WERI-Rb-1 (cell line): ENCODE measurements at regions not wholly inside any gene's neighbourhood (a gene's known extent, or its start where the extent isn't known, plus 50 kb on each side); places are given as distances from the start of the nearest gene placed in this dataset.

Experiments
- DNase-seq: peaks from one replicate; pipeline ENCODE4 v3.0.0-alpha.2; 2020
- H3K27ac ChIP-seq: fragments of 250-450 bp; sonication (Bioruptor Pico); 2 replicates; pipeline ENCODE4 v1.5.1; 2020; ENCODE audit warnings: mild to moderate bottlenecking, moderate library complexity
- H3K27me3 ChIP-seq: fragments of 250-450 bp; sonication (Bioruptor Pico); 2 replicates; pipeline ENCODE4 v1.5.1; 2021; ENCODE audit warnings: mild to moderate bottlenecking, low read depth, moderate library complexity; ENCODE audit not compliant: insufficient read depth, severe bottlenecking
- H3K36me3 ChIP-seq: fragments of 250-450 bp; sonication (Bioruptor Pico); 2 replicates; pipeline ENCODE4 v1.5.1; 2020; ENCODE audit warnings: mild to moderate bottlenecking, moderate library complexity
- H3K4me3 ChIP-seq: 2 replicates; pipeline ENCODE4 v1.5.1; 2011; ENCODE audit warnings: low read depth, mild to moderate bottlenecking, control low read depth, low read length
- H3K9me3 ChIP-seq: fragments of 250-450 bp; sonication (Bioruptor Pico); 2 replicates; pipeline ENCODE4 v1.5.1; 2021; ENCODE audit warnings: mild to moderate bottlenecking, moderate library complexity; ENCODE audit not compliant: severe bottlenecking
- TF ChIP-seq, protein P1 (sequence below): IDR thresholded peaks from 2 replicates; pipeline ENCODE4 v1.5.1; 2011; ENCODE audit warnings: low read depth, mild to moderate bottlenecking, control low read depth, inconsistent platforms, low read length

DNA sequence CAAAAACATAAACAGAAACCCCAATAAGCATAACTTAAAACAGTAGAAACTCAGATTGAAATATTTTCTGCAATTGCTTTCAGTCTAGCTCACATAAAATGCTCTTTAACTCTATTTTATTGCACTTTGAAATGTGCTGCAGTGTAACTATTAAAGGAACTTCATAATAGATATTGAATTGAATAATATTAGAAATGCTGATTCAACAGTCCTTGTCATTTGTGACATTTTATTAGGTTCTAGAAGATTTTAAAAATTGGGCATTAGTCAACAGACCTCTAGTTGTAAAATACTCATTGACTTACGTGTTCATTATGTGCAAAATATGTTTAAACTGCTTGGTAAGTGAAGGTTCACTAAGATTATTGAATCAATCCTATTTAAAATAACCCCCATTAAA lies 1422.3 kb downstream of the PLA2G4A start:
- no peaks in the 10 kb centered on the region for H3K27me3 ChIP-seq
- H3K36me3 ChIP-seq, result no peaks in the 10 kb centered on the region
- TF ChIP-seq, protein P1, sequence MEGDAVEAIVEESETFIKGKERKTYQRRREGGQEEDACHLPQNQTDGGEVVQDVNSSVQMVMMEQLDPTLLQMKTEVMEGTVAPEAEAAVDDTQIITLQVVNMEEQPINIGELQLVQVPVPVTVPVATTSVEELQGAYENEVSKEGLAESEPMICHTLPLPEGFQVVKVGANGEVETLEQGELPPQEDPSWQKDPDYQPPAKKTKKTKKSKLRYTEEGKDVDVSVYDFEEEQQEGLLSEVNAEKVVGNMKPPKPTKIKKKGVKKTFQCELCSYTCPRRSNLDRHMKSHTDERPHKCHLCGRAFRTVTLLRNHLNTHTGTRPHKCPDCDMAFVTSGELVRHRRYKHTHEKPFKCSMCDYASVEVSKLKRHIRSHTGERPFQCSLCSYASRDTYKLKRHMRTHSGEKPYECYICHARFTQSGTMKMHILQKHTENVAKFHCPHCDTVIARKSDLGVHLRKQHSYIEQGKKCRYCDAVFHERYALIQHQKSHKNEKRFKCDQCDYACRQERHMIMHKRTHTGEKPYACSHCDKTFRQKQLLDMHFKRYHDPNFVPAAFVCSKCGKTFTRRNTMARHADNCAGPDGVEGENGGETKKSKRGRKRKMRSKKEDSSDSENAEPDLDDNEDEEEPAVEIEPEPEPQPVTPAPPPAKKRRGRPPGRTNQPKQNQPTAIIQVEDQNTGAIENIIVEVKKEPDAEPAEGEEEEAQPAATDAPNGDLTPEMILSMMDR, result no peak
- no peaks in the 10 kb centered on the region for H3K9me3 ChIP-seq
- no peak for DNase-seq
- no peak overlapping the region for H3K4me3 ChIP-seq
- H3K27ac ChIP-seq, result no peak overlapping the region

DNA sequence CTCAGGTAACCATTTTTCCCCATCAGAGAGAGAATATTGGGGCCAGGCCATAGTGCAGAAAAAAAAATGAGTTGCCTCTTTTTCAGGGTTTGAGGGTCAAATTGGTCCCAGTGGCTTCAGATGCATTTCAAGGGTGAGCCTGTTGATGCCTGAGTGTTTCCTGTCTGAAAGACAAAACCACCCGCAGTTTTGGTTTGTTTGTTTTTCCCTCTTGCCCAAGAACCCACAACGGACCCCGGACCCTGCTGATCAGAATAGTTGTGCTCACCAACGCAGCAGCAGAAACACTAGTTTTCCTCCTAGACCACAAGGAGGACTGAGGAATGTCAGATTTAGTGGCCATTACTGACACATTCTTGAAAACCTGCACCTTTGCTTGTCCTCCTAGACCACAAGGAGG lies 1433.1 kb downstream of the PLA2G4A start:
- TF ChIP-seq, protein P1, result no peak
- H3K9me3 ChIP-seq, result no peaks in the 10 kb centered on the region
- no peak overlapping the region for H3K4me3 ChIP-seq
- H3K36me3 ChIP-seq, result no peaks in the 10 kb centered on the region
- no peak for DNase-seq
- no peaks in the 10 kb centered on the region for H3K27me3 ChIP-seq
- H3K27ac ChIP-seq, result no peak overlapping the region

DNA sequence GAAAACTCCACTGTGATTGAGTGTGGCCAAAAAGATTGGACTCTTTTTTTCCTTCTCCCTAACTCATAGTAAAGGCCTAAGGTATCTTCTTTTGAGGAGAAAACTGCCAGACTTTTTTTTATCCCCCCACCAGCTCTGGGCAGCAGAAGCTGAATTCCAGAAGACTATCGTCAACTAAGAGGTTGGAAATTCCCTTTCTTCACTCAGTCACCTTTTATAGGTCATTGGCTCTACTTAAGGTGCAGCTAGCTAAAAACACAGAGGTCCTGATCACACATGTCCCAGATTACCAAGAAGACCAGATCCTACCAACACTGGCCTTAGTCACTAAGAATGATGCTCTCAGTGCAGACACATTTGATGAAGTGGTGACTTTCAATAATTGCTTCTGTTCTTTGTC lies 1441.2 kb downstream of the PLA2G4A start:
- Histone ChIP-seq H3K36me3 (no peaks in the 10 kb centered on the region), H3K4me3 (no peak overlapping the region), H3K27ac (no peak overlapping the region), H3K9me3 (no peaks in the 10 kb centered on the region), H3K27me3 (no peaks in the 10 kb centered on the region)
- no peak for DNase-seq
- TF ChIP-seq, protein P1, result no peak

DNA sequence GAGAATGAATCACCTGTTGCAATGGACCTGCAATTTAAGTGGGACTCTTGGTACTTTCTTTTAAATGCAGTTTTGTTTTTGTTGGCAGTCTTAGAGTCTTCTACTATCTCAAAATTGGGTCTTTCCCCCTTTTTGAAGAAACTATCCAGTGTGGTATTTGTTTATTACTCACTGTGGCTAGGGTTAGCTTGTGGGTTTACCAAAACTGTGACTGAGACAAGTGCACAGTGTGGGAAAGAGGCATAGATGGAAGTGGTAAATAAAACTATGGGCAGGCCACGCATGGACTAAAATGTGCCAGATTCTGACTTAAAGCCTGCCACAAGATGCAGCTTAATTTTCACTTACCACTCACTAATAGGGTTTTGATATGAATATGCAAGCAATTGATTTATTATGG lies 1441.7 kb downstream of the PLA2G4A start:
- Histone ChIP-seq H3K36me3 (no peaks in the 10 kb centered on the region), H3K27me3 (no peaks in the 10 kb centered on the region), H3K4me3 (no peak overlapping the region), H3K9me3 (no peaks in the 10 kb centered on the region), H3K27ac (no peak overlapping the region)
- TF ChIP-seq, protein P1, result no peak
- no peak for DNase-seq

DNA sequence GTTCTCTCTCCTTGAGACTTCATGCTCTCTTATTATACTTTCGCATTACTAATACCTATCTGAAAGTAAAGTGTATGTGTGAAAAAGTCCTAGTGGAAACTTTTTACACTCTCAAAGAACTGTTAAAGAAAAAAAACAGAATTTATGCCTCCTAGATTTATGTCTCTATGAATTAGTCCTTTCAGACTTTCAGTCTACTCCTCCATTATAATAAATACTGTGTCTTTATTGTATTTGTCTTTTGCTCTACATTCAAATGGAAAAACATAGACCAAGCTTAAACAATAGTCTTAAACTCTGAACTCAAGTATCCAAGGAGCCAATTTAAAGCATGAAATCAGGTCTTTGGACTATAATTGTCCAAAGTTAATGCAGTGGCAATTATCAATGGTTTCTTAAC lies 1449.0 kb downstream of the PLA2G4A start:
- Histone ChIP-seq H3K9me3 (no peaks in the 10 kb centered on the region), H3K4me3 (no peak overlapping the region), H3K36me3 (no peaks in the 10 kb centered on the region), H3K27me3 (no peaks in the 10 kb centered on the region), H3K27ac (no peak overlapping the region)
- DNase-seq, result no peak
- TF ChIP-seq, protein P1, result no peak

DNA sequence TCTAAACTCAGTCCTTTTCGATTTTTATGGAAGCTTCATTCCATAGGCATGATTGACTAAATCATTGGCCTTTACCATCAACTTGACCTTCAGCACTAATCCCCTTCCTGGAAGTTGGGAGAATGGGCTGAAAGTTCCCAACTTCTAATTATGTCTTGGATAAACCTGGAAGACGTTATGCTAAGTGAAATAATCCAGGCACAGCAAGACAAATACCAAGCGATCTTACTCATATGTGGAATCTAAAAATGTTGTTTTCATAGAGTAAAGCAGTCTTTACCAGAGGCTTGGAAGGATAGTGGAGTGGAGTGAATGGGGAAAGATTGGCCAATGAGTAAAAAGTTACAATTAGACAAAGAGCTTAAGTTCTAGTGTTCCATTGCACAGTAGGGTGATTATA lies 1453.2 kb downstream of the PLA2G4A start:
- TF ChIP-seq, protein P1, result no peak
- no peak for DNase-seq

More for the DNA sequence above, 1453.2 kb downstream of the PLA2G4A start:
- no peak overlapping the region for H3K4me3 ChIP-seq
- no peak overlapping the region for H3K27ac ChIP-seq
- no peaks in the 10 kb centered on the region for H3K9me3 ChIP-seq
- no peaks in the 10 kb centered on the region for H3K27me3 ChIP-seq
- H3K36me3 ChIP-seq, result no peaks in the 10 kb centered on the region
